Omental fat pad (tissue), 3 donors: ENCODE measurements at regions not wholly inside any gene's neighbourhood (a gene's known extent, or its start where the extent isn't known, plus 50 kb on each side); places are given as distances from the start of the nearest gene placed in this dataset.

ENCODE experiments used
- ATAC-seq: fragments of 150-250 bp; one replicate; pipeline ENCODE4 v1.9.1; 2016; ENCODE audit warnings: mild to moderate bottlenecking, moderate library complexity; ENCODE audit not compliant: low FRiP score
- DNase-seq: peaks from one replicate; pipeline ENCODE4 v3.0.0-alpha.2; 2019; ENCODE audit warnings: low spot score
- CTCF ChIP-seq, 3 donors: fragments of 450-650 bp; IDR thresholded peaks; one replicate each; pipeline ENCODE4 v1.5.1; 2016 to 2017; ENCODE audit warnings: antibody characterized with exemption in 3 of 3, mild to moderate bottlenecking in 3 of 3, moderate library complexity in 2 of 3

DNA sequence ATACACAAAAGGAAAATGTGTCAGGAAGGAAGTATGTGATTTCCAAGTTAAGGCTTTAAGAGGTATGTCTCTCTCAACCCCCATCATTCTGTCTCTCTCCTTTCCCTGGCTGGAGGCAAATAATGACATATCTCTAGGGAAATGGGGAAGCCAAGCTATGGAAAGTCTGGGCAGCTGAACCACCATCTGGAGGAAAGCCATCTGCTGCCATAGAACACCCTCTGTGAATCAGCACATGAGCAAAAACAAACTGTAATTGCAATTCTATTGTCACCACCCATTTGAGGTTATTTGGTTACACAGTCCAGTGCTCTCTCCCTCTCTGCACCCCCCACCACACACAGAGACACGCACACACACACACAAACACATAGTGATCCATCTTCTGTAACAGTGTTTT lies 766.2 kb downstream of the FLRT2 start:
- TF ChIP-seq CTCF (IDR thresholded peaks at IDR 0.05) = no peak

GRCh38 chr14:86288336-86288735 lies 758.4 kb downstream of the FLRT2 start:
- TF ChIP-seq CTCF (IDR thresholded peaks at IDR 0.05) = no peak
- no peak for ATAC-seq

More for the DNA sequence above, 766.2 kb downstream of the FLRT2 start:
- DNase-seq (no peak), ATAC-seq (no peak)

GRCh38 chr14:86279405-86279804 lies 749.5 kb downstream of the FLRT2 start:
- TF ChIP-seq CTCF (IDR thresholded peaks at IDR 0.05) = no peak
- ATAC-seq (no peak), DNase-seq (no peak)

More at GRCh38 chr14:86288336-86288735, 758.4 kb downstream of the FLRT2 start:
- no peak for DNase-seq

DNA sequence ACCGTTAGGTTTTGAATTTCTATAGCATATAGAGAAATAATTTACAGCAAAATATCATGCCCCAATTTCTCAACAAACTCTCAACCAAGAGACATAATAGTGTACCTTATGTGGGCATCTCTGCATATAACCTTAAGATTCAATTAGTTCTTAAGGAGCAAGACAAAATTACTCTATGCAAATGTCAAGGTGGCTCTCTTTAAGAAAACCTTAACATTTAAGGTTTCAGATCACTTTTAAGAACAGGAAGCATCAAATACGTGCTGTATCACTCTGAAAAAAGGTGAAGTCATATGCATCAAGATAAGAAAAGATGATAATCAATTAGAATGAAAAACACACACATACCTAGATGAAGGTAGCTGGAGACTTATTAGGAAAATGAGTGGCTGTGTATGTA lies 728.0 kb downstream of the FLRT2 start:
- no peak for TF ChIP-seq CTCF (IDR thresholded peaks at IDR 0.05)
- ATAC-seq (no peak), DNase-seq (no peak)

- DNase-seq (no peak), ATAC-seq (no peak)
- no peak for TF ChIP-seq CTCF (IDR thresholded peaks at IDR 0.05)
Observed at GRCh38 chr14:86243158-86243557, 713.2 kb downstream of the FLRT2 start.

DNA sequence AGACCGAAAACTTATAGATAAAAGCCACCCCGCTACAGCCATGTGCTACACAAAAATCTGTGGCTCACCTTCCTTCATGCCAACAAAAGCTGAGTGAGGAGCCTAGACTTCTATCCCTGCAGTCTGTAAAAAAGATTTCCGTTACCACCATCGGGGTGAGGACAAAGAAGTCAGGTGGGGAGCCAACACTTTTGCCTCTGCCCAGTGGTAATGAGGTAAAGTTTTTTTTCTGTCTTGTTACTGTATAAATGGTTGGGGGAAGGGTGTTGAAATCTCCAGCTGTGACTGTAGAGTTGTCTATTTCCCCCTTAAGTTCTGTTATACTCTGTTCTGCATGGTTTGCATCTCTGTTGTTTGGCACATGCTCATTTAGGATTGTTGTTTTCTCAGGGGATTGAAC lies 707.8 kb downstream of the FLRT2 start:
- no peak for TF ChIP-seq CTCF (IDR thresholded peaks at IDR 0.05)
- DNase-seq (no peak), ATAC-seq (no peak)

DNA sequence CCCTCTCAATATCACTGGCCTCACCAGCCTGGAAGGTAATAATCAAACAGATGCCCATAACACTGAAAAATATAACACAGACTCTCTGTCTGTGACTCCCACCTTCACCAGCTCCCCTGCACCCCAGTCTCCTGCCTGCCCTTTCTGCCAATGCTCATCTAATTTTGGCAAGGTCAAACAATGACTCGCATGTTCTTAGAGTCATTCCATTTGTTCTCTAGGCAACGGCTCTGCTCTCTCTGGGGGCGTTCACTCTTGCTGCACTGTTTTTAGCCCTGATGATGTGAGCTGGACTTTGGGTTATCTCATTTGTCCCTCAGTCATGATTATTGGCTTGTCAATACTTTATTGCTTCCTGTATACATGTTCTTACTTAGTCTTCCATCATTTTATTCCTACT lies 691.8 kb downstream of the FLRT2 start:
- ATAC-seq = no peak
- no peak for TF ChIP-seq CTCF (IDR thresholded peaks at IDR 0.05)
- no peak for DNase-seq
